ENCODE measurements at regions not wholly inside any gene's neighbourhood (a gene's known extent, or its start where the extent isn't known, plus 50 kb on each side); places are given as distances from the start of the nearest gene placed in this dataset.

GRCh38 chr10:107269626-107270025, 105.1 kb upstream of the SORCS1 start:
- no peak for TF ChIP-seq EZH2phosphoT487 (IDR thresholded peaks at IDR 0.05; ENCODE audit: borderline replicate concordance, low read depth, low read length)
- no peak for TF ChIP-seq CTCF (conservative IDR thresholded peaks at IDR 0.05; ENCODE audit: low read length)

Data from OCI-LY7 (cell line).